HEK293 (cell line): ENCODE measurements at regions not wholly inside any gene's neighbourhood (a gene's known extent, or its start where the extent isn't known, plus 50 kb on each side); places are given as distances from the start of the nearest gene placed in this dataset.

Experiments
- CTCF ChIP-seq: fragments of 450-650 bp; formaldehyde crosslinking; IDR thresholded peaks from 2 replicates; pipeline ENCODE4 v1.5.1; 2016; ENCODE audit warnings: missing biosample characterization, missing genetic modification characterization
- GLIS1 ChIP-seq: fragments of 450-650 bp; formaldehyde crosslinking; IDR thresholded peaks from 2 replicates; pipeline ENCODE4 v1.5.1; 2016; ENCODE audit warnings: missing biosample characterization, missing genetic modification characterization
- PATZ1 ChIP-seq: fragments of 450-650 bp; formaldehyde crosslinking; IDR thresholded peaks from 2 replicates; pipeline ENCODE4 v1.5.1; 2016; ENCODE audit warnings: missing biosample characterization, missing genetic modification characterization
- ZIC2 ChIP-seq: fragments of 450-650 bp; formaldehyde crosslinking; IDR thresholded peaks from 2 replicates; pipeline ENCODE4 v1.5.1; 2016; ENCODE audit warnings: missing biosample characterization, missing genetic modification characterization
- ZNF184 ChIP-seq: fragments of 450-650 bp; IDR thresholded peaks from 2 replicates; pipeline ENCODE4 v1.5.1; 2018; ENCODE audit warnings: missing biosample characterization, mild to moderate bottlenecking, missing genetic modification characterization
- ZNF302 ChIP-seq: fragments of 450-650 bp; formaldehyde crosslinking; IDR thresholded peaks from 2 replicates; pipeline ENCODE4 v1.5.1; 2016; ENCODE audit warnings: missing biosample characterization, missing genetic modification characterization, low read depth
- ZNF416 ChIP-seq: fragments of 450-650 bp; formaldehyde crosslinking; IDR thresholded peaks from 2 replicates; pipeline ENCODE4 v1.5.1; 2016; ENCODE audit warnings: missing biosample characterization, missing genetic modification characterization

GRCh38 chrX:118179161-118179560, 62.6 kb upstream of the KLHL13 start:
- TF ChIP-seq GLIS1 (tag by site-specific recombination) = no peak
- TF ChIP-seq CTCF (tag by site-specific recombination) = no peak
- no peak for TF ChIP-seq ZNF416 (tag by site-specific recombination)
- TF ChIP-seq PATZ1 (tag by site-specific recombination) = no peak
- no peak for TF ChIP-seq ZNF302 (tag by site-specific recombination)
- TF ChIP-seq ZNF184 (tag by site-specific recombination) = no peak
- no peak for TF ChIP-seq ZIC2 (tag by site-specific recombination)
